ENCODE measurements at regions not wholly inside any gene's neighbourhood (a gene's known extent, or its start where the extent isn't known, plus 50 kb on each side); places are given as distances from the start of the nearest gene placed in this dataset.

GRCh38 chr1:4310396-4310923 lies 343.9 kb upstream of the AJAP1 start:
- no peak for DNase-seq (ENCODE audit: low read depth)

- no peak for DNase-seq (ENCODE audit: low read depth)
Observed at GRCh38 chr1:4312024-4312423, 342.4 kb upstream of the AJAP1 start.

- DNase-seq (ENCODE audit: low read depth): no peak
Observed at GRCh38 chr1:4315202-4315601, 339.2 kb upstream of the AJAP1 start.

- no peak for DNase-seq (ENCODE audit: low read depth)
Observed at GRCh38 chr1:4317207-4317606, 337.2 kb upstream of the AJAP1 start.

- no peak for DNase-seq (ENCODE audit: low read depth)
Observed at GRCh38 chr1:4318720-4319119, 335.7 kb upstream of the AJAP1 start.

- DNase-seq (ENCODE audit: low read depth): no peak
Observed at GRCh38 chr1:4319496-4319895, 334.9 kb upstream of the AJAP1 start.

- no peak for DNase-seq (ENCODE audit: low read depth)
Observed at GRCh38 chr1:4322881-4323280, 331.5 kb upstream of the AJAP1 start.

GRCh38 chr1:4323309-4323708 lies 331.1 kb upstream of the AJAP1 start:
- no peak for DNase-seq (ENCODE audit: low read depth)

GRCh38 chr1:4324525-4324924 lies 329.9 kb upstream of the AJAP1 start:
- DNase-seq (ENCODE audit: low read depth): peak; percentile 83

- no peak for DNase-seq (ENCODE audit: low read depth)
Observed at GRCh38 chr1:4327142-4327541, 327.3 kb upstream of the AJAP1 start.

GRCh38 chr1:4328402-4329071 lies 325.9 kb upstream of the AJAP1 start:
- no peak for DNase-seq (ENCODE audit: low read depth)

- no peak for DNase-seq (ENCODE audit: low read depth)
Observed at GRCh38 chr1:4330805-4331766, 323.3 kb upstream of the AJAP1 start.

GRCh38 chr1:4331767-4332163 lies 322.6 kb upstream of the AJAP1 start:
- no peak for DNase-seq (ENCODE audit: low read depth)

GRCh38 chr1:4336507-4336906 lies 317.9 kb upstream of the AJAP1 start:
- DNase-seq (ENCODE audit: low read depth): no peak

- no peak for DNase-seq (ENCODE audit: low read depth)
Observed at GRCh38 chr1:4341421-4341820, 313.0 kb upstream of the AJAP1 start.

- DNase-seq (ENCODE audit: low read depth): no peak
Observed at GRCh38 chr1:4344065-4344732, 310.2 kb upstream of the AJAP1 start.

GRCh38 chr1:4345094-4345493 lies 309.3 kb upstream of the AJAP1 start:
- no peak for DNase-seq (ENCODE audit: low read depth)

- peak; percentile 45 for DNase-seq (ENCODE audit: low read depth)
Observed at GRCh38 chr1:4346131-4346530, 308.3 kb upstream of the AJAP1 start.

- no peak for DNase-seq (ENCODE audit: low read depth)
Observed at GRCh38 chr1:4351453-4351852, 303.0 kb upstream of the AJAP1 start.

GRCh38 chr1:4353090-4353856 lies 301.1 kb upstream of the AJAP1 start:
- DNase-seq (ENCODE audit: low read depth): no peak

- DNase-seq (ENCODE audit: low read depth): no peak
Observed at GRCh38 chr1:4355839-4356238, 298.6 kb upstream of the AJAP1 start.

Data from HT1080 (cell line).